ENCODE measurements at regions not wholly inside any gene's neighbourhood (a gene's known extent, or its start where the extent isn't known, plus 50 kb on each side); places are given as distances from the start of the nearest gene placed in this dataset.

- no peaks in the 10 kb centered on the region for H3K9me3 ChIP-seq (ENCODE audit: low read length)
- TF ChIP-seq EZH2 (IDR thresholded peaks at IDR 0.05; ENCODE audit: borderline replicate concordance, low read length) = no peak
- TF ChIP-seq, protein P1, sequence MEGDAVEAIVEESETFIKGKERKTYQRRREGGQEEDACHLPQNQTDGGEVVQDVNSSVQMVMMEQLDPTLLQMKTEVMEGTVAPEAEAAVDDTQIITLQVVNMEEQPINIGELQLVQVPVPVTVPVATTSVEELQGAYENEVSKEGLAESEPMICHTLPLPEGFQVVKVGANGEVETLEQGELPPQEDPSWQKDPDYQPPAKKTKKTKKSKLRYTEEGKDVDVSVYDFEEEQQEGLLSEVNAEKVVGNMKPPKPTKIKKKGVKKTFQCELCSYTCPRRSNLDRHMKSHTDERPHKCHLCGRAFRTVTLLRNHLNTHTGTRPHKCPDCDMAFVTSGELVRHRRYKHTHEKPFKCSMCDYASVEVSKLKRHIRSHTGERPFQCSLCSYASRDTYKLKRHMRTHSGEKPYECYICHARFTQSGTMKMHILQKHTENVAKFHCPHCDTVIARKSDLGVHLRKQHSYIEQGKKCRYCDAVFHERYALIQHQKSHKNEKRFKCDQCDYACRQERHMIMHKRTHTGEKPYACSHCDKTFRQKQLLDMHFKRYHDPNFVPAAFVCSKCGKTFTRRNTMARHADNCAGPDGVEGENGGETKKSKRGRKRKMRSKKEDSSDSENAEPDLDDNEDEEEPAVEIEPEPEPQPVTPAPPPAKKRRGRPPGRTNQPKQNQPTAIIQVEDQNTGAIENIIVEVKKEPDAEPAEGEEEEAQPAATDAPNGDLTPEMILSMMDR (IDR thresholded peaks at IDR 0.05; ENCODE audit: low read length) = no peak
- no peaks in the 10 kb centered on the region for H3K4me1 ChIP-seq (ENCODE audit: insufficient read depth, low read length, severe bottlenecking)
- H3F3A ChIP-seq (ENCODE audit: insufficient read depth, low read length) = no peaks in the 10 kb centered on the region
- H4K20me1 ChIP-seq (ENCODE audit: insufficient read depth, low read length) = no peaks in the 10 kb centered on the region
- H2AFZ ChIP-seq (ENCODE audit: low read length) = no peak overlapping the region
- H3K9ac ChIP-seq (ENCODE audit: low read length) = no peak overlapping the region
- no peak overlapping the region for H3K4me3 ChIP-seq (ENCODE audit: low read depth, low read length, poor library complexity, severe bottlenecking)
- no peak overlapping the region for H3K27ac ChIP-seq (ENCODE audit: low read depth, low read length, poor library complexity, severe bottlenecking)
- H3K79me2 ChIP-seq (ENCODE audit: insufficient read depth, low read length) = no peaks in the 10 kb centered on the region
- H3K27me3 ChIP-seq (ENCODE audit: insufficient read depth, low read length) = no peaks in the 10 kb centered on the region
- no peak overlapping the region for H3K4me2 ChIP-seq (ENCODE audit: low read length)
- no peaks in the 10 kb centered on the region for H3K36me3 ChIP-seq (ENCODE audit: insufficient read depth, low read length)
- no peaks in the 10 kb centered on the region for H3K9me2 ChIP-seq (ENCODE audit: low read depth, low read length)
These were observed 409.1 kb upstream of the PDZRN3 start for GRCh38 chr3:74033806-74034205.

GRCh38 chr3:74033381-74033780 lies 408.6 kb upstream of the PDZRN3 start:
- TF ChIP-seq EZH2 (IDR thresholded peaks at IDR 0.05; ENCODE audit: borderline replicate concordance, low read length) = no peak
- TF ChIP-seq, protein P1 (IDR thresholded peaks at IDR 0.05; ENCODE audit: low read length) = no peak
- H4K20me1 ChIP-seq (ENCODE audit: insufficient read depth, low read length) = no peaks in the 10 kb centered on the region

DNA sequence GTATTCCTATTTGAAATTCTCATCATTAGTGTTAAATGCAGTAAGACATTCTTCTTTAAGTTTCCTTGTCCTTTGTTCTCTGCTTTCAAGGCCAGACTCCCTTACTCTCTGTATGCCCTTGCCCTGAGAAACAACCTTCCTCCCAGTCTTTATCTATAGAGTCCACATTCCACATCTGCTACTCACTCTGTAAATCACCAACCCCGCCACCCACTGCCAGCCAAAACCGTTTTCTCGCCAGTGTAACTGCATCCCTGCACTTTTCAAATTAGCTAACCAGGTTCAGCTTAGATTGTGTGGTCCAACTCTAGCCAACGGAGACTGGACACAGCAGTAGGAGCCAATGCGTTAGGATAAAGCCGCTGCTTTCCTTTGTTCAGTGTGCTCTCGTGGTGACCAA lies 402.4 kb upstream of the PDZRN3 start:
- Histone ChIP-seq H3K4me1 (ENCODE audit: insufficient read depth, low read length, severe bottlenecking) (no peaks in the 10 kb centered on the region), H4K20me1 (ENCODE audit: insufficient read depth, low read length) (no peaks in the 10 kb centered on the region), H2AFZ (ENCODE audit: low read length) (no peak overlapping the region), H3K4me2 (ENCODE audit: low read length) (no peak overlapping the region), H3K27me3 (ENCODE audit: insufficient read depth, low read length) (no peaks in the 10 kb centered on the region), H3K4me3 (ENCODE audit: low read depth, low read length, poor library complexity, severe bottlenecking) (no peak overlapping the region), H3K9ac (ENCODE audit: low read length) (no peak overlapping the region), H3K9me2 (ENCODE audit: low read depth, low read length) (no peaks in the 10 kb centered on the region), H3K36me3 (ENCODE audit: insufficient read depth, low read length) (no peaks in the 10 kb centered on the region), H3K27ac (ENCODE audit: low read depth, low read length, poor library complexity, severe bottlenecking) (no peak overlapping the region), H3K79me2 (ENCODE audit: insufficient read depth, low read length) (no peaks in the 10 kb centered on the region), H3F3A (ENCODE audit: insufficient read depth, low read length) (no peaks in the 10 kb centered on the region), H3K9me3 (ENCODE audit: low read length) (no peaks in the 10 kb centered on the region)
- no peak for TF ChIP-seq EZH2 (IDR thresholded peaks at IDR 0.05; ENCODE audit: borderline replicate concordance, low read length)
- TF ChIP-seq, protein P1 (IDR thresholded peaks at IDR 0.05; ENCODE audit: low read length) = no peak

More at GRCh38 chr3:74033381-74033780, 408.6 kb upstream of the PDZRN3 start:
- Histone ChIP-seq H3K4me3 (ENCODE audit: low read depth, low read length, poor library complexity, severe bottlenecking) (no peak overlapping the region), H3K9me2 (ENCODE audit: low read depth, low read length) (no peaks in the 10 kb centered on the region), H3K79me2 (ENCODE audit: insufficient read depth, low read length) (no peaks in the 10 kb centered on the region), H3K27me3 (ENCODE audit: insufficient read depth, low read length) (no peaks in the 10 kb centered on the region), H3F3A (ENCODE audit: insufficient read depth, low read length) (no peaks in the 10 kb centered on the region), H3K27ac (ENCODE audit: low read depth, low read length, poor library complexity, severe bottlenecking) (no peak overlapping the region), H3K9ac (ENCODE audit: low read length) (no peak overlapping the region), H3K9me3 (ENCODE audit: low read length) (no peaks in the 10 kb centered on the region), H2AFZ (ENCODE audit: low read length) (no peak overlapping the region), H3K4me2 (ENCODE audit: low read length) (no peak overlapping the region), H3K4me1 (ENCODE audit: insufficient read depth, low read length, severe bottlenecking) (no peaks in the 10 kb centered on the region), H3K36me3 (ENCODE audit: insufficient read depth, low read length) (no peaks in the 10 kb centered on the region)
